Heart left ventricle (tissue), 16 donors: ENCODE measurements at regions not wholly inside any gene's neighbourhood (a gene's known extent, or its start where the extent isn't known, plus 50 kb on each side); places are given as distances from the start of the nearest gene placed in this dataset.

ENCODE experiments used
- ATAC-seq, 4 donors: fragments of 200-7000 bp; cut with Tn5 transposase; one replicate each; pipeline ENCODE4 v1.9.1; 2020 to 2022; ENCODE audit warnings: moderate library complexity in 4 of 4, mild to moderate bottlenecking in 3 of 4, moderate number of reproducible peaks in 1 of 4
- DNase-seq, 5 donors: peaks; one replicate each; pipeline ENCODE4 v3.0.0-alpha.2; 2020
- H3K27ac ChIP-seq, 12 donors: fragments of 200-600 bp; sonication (generic) in 4 of 12; one replicate each; pipeline versions ENCODE4 v1.5.0 to v1.8.0; 2016 to 2022; ENCODE audit warnings: mild to moderate bottlenecking in 2 of 12
- H3K27me3 ChIP-seq, 9 donors: fragments of 200-600 bp; sonication (generic) in 2 of 9; one replicate each; pipeline versions ENCODE4 v1.5.1 to v1.8.0; 2016 to 2022; ENCODE audit warnings: mild to moderate bottlenecking in 3 of 9
- H3K36me3 ChIP-seq, 9 donors: fragments of 200-600 bp; sonication (generic) in 2 of 9; one replicate each; pipeline versions ENCODE4 v1.5.0 to v1.8.0; 2018 to 2022; ENCODE audit warnings: mild to moderate bottlenecking in 2 of 9
- H3K4me1 ChIP-seq, 12 donors: fragments of 200-600 bp; sonication (generic) in 4 of 12; one replicate each; pipeline versions ENCODE4 v1.5.0 to v1.8.0; 2016 to 2022; ENCODE audit warnings: mild to moderate bottlenecking in 3 of 12
- H3K4me3 ChIP-seq, 12 donors: fragments of 200-600 bp; sonication (generic) in 4 of 12; one replicate each; pipeline versions ENCODE4 v1.5.0 to v1.8.0; 2017 to 2022; ENCODE audit warnings: mild to moderate bottlenecking in 9 of 12, moderate library complexity in 4 of 12
- H3K9me3 ChIP-seq, 12 donors: fragments of 200-600 bp; sonication (generic) in 4 of 12; one replicate each; pipeline versions ENCODE4 v1.5.0 to v1.8.0; 2016 to 2022; ENCODE audit warnings: mild to moderate bottlenecking in 1 of 12
- CTCF ChIP-seq, 12 donors: fragments of 200-600 bp; sonication (generic) in 4 of 12; IDR thresholded peaks; one replicate each; pipeline versions ENCODE4 v1.5.0 to v1.8.0; 2018 to 2022; ENCODE audit warnings: antibody characterized with exemption in 12 of 12, mild to moderate bottlenecking in 5 of 12
- POLR2A ChIP-seq, 2 donors: fragments of 450-650 bp; IDR thresholded peaks; one replicate each; pipeline ENCODE4 v1.6.1; 2017; ENCODE audit warnings: antibody characterized with exemption in 2 of 2, mild to moderate bottlenecking in 2 of 2, moderate library complexity in 2 of 2
- WGBS, 4 donors: extraction: QIAGEN DNeasy Blood & Tissue Kit in 2 of 4; methylation state at CpG; one replicate each; pipeline versions ENCODE4 v1.1.5 to v1.1.7; 2013 to 2018; 5-methylcytosine and 5-hydroxymethylcytosine counted together
- intact Hi-C, 10 donors: fragments of 100-400 bp; cut with DNase I; formaldehyde crosslinking; loops; one replicate each; pipeline versions ENCODE4 v1.11.1 to v1.14.2; 2022
- donor health status: ischemic (EF 13 %, LVEDD 7.1; RV severe dilation, severe dysfunction).
- donor health status: healthy with polysubstance abuse.
- donor health status: DM: no; HTN: yes; CAD: no.
- donor health status: DM: no; HTN: no; CAD: no.
- donor health status: ischemic (EF 25% LVEDD 6.9; RV normal size, moderate dysfunction).
- donor health status: ischemic (EF 25% LVEDD 5.7; RV mildly dilated, moderate dysfunction).
- donor health status: healthy.
- donor health status: DM: yes; HTN: yes; CAD: no.
- donor health status: ischemic (EF 35%, LVEDD 5.7; RV mildly dilated, moderate dysfunction).
- donor health status: nonischemic (EF 11% LVEDD 7.7; RV severe dilation, severe dysfunction).
- donor health status: DM: yes; HTN: yes; CAD: no.
- donor health status: PGD.
- donor health status: ischemic (EF 29% LVEDD 5.4; RV normal size, mild dysfunction).
- donor health status: nonischemic (EF 23%, LVEDD 6.1; RV moderate dilation, normal function).

- TF ChIP-seq CTCF (IDR thresholded peaks at IDR 0.05): no peak
- TF ChIP-seq POLR2A (IDR thresholded peaks at IDR 0.05): no peak
- Histone ChIP-seq H3K9me3 (no peaks in the 10 kb centered on the region), H3K36me3 (no peaks in the 10 kb centered on the region), H3K27ac (no peak overlapping the region), H3K4me1 (no peaks in the 10 kb centered on the region), H3K27me3 (no peaks in the 10 kb centered on the region), H3K4me3 (no peak overlapping the region)
- 72 to 85% (median 82%) methylated on average over 1 of the region's 1 CpG for WGBS, 4 donors
- intact Hi-C loops: no loop called here
- DNase-seq (no peak), ATAC-seq (no peak)
These were observed 181.4 kb downstream of the KLF5 start for GRCh38 chr13:73240193-73240592.

GRCh38 chr13:73235385-73235784 lies 176.6 kb downstream of the KLF5 start:
- Histone ChIP-seq H3K36me3 (no peaks in the 10 kb centered on the region), H3K4me1 (peaks cover 0 to 10% (median 0%) of the 10 kb centered on the region in 12 donors), H3K4me3 (no peak overlapping the region), H3K27me3 (no peaks in the 10 kb centered on the region), H3K9me3 (no peaks in the 10 kb centered on the region), H3K27ac (no peak overlapping the region)
- ATAC-seq (no peak), DNase-seq (no peak)
- TF ChIP-seq POLR2A (IDR thresholded peaks at IDR 0.05): no peak
- no peak for TF ChIP-seq CTCF (IDR thresholded peaks at IDR 0.05)
- 88 to 93% (median 91%) methylated on average over 13 of the region's 13 CpGs for WGBS, 4 donors
- intact Hi-C loops: no loop called here

GRCh38 chr13:73231471-73231870 lies 172.7 kb downstream of the KLF5 start:
- Histone ChIP-seq H3K27me3 (no peaks in the 10 kb centered on the region), H3K36me3 (no peaks in the 10 kb centered on the region), H3K4me3 (no peak overlapping the region), H3K27ac (no peak overlapping the region), H3K4me1 (peaks cover 0 to 10% (median 0%) of the 10 kb centered on the region in 12 donors), H3K9me3 (no peaks in the 10 kb centered on the region)
- DNase-seq: no peak
- ATAC-seq: no peak
- intact Hi-C loops: no loop called here
- TF ChIP-seq POLR2A (IDR thresholded peaks at IDR 0.05): no peak
- TF ChIP-seq CTCF (IDR thresholded peaks at IDR 0.05): no peak
- 89 to 94% (median 92%) methylated on average over 4 of the region's 4 CpGs for WGBS, 4 donors

- WGBS, 4 donors: 78 to 85% (median 81%) methylated on average over 3 of the region's 3 CpGs
- DNase-seq (no peak), ATAC-seq (no peak)
- no peak overlapping the region for H3K27ac ChIP-seq
- H3K36me3 ChIP-seq: no peaks in the 10 kb centered on the region
- no peak overlapping the region for H3K4me3 ChIP-seq
- peaks cover 0 to 10% (median 0%) of the 10 kb centered on the region in 12 donors for H3K4me1 ChIP-seq
- intact Hi-C loops: no loop called here
- no peaks in the 10 kb centered on the region for H3K9me3 ChIP-seq
- TF ChIP-seq POLR2A (IDR thresholded peaks at IDR 0.05) (no peak), CTCF (IDR thresholded peaks at IDR 0.05) (no peak)
- no peaks in the 10 kb centered on the region for H3K27me3 ChIP-seq
These were observed 171.9 kb downstream of the KLF5 start for GRCh38 chr13:73230716-73231115.
